CD4-positive, alpha-beta T cell treated with Interleukin-17A for 1 hour (primary cell): ENCODE measurements at regions not wholly inside any gene's neighbourhood (a gene's known extent, or its start where the extent isn't known, plus 50 kb on each side); places are given as distances from the start of the nearest gene placed in this dataset.
"Not testable (repeated sequence)": the region's sequence is repeated elsewhere in the genome, so short reads cannot be mapped to it uniquely, and the experiment has no call there.

Source experiments
- DNase-seq: peaks from one replicate; pipeline ENCODE4 v3.0.0-alpha.2; 2020

DNA sequence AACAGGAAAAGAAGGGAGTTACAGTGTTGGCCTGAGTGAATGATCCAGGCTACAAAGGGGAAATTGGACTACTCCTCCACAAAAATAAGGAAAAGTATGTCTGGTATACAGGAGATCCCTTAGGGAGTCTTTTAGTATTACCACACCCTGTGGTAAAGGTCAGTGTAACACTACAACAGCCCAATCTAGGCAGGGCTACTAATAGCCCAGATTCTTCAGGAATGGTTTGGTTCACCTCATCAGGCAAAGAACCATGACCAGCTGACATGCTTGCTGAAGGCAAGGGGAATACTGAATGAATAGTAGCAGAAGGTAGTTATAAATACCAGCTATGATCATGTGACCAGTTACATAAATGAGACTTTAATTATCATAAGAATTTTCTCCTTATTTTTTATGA is 372.6 kb upstream of the ATP11B start:
- no peak for DNase-seq

DNA sequence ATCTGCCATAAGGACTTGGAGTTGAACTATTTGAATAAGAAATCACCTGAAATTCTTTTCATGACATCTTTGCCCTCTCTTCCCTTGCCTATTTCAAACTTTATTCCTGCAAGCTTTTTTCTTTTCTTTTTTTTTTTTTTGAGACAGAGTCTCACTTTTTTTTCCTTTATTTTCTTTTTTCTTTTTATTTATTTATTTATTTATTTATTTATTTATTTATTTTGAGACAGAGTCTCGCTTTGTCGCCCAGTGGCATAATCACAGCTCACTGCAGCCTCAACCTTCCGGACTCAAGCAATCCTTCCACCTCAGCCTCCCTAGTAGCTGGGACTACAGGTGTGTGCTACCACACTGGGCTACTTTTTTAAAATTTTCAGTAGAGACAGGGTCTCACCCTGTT is 369.3 kb upstream of the ATP11B start:
- no peak for DNase-seq

DNA sequence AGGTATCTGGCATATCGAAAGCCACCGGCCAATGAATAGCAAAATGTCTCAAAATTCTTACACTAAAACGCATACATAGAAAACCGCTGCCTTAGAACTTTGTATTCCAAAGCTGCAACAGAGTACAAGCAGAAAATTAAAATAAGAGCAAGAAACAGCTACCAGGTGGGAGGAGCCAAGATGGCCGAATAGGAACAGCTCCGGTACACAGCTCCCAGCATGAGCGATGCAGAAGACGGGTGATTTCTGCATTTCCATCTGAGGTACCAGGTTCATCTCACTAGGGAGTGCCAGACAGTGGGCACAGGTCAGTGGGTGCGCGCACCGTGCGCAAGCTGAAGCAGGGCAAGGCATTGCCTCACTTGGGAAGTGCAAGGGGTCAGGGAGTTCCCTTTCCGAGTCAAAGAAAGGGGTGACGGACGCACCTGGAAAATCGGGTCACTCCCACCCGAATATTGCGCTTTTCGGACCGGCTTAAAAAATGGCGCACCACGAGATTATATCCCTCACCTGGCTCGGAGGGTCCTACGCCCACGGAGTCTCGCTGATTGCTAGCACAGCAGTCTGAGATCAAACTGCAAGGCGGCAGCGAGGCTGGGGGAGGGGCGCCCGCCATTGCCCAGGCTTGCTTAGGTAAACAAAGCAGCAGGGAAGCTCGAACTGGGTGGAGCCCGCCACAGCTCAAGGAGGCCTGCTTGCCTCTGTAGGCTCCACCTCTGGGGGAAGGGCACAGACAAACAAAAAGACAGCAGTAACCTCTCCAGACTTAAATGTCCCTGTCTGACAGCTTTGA is 367.2 kb upstream of the ATP11B start:
- DNase-seq: not testable (repeated sequence)

DNA sequence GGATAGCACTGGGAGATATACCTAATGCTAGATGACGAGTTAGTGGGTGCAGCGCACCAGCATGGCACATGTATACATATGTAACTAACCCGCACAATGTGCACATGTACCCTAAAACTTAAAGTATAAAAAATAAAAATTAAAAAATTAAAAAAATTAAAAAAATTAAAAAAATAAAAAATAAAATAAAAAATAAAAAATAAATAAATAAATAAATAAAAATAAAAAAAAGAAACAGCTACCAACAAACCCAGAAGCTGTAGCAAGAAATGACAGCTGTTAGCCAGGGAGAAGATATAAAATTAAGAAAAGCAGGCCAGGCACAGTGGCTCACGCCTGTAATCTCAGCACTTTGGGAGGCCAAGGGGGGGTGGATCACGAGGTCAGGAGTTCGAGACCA is 361.3 kb upstream of the ATP11B start:
- DNase-seq: not testable (repeated sequence)

GRCh38 chr3:182435860-182436259 is 357.4 kb upstream of the ATP11B start:
- no peak for DNase-seq

- no peak for DNase-seq
These were observed 356.8 kb upstream of the ATP11B start for GRCh38 chr3:182436547-182436946.

DNA sequence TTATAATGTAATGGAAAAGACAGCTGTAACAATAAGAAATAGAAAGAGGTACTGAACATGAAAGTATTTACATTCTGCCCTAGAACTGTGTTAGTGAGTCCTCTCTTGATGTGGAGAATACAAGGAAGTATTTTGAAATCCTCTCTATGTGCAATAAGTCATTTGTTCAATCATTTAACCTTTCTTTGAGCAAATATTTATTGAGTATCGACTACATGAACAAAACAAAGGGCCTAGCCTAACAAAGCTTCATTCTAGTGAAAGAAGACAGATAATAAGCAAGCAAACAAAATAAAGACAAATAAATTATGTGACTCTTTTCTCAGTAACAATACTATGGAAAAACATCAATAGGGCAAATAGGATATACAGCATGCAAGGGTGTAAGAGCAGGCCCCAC is 354.9 kb upstream of the ATP11B start:
- DNase-seq: no peak

DNA sequence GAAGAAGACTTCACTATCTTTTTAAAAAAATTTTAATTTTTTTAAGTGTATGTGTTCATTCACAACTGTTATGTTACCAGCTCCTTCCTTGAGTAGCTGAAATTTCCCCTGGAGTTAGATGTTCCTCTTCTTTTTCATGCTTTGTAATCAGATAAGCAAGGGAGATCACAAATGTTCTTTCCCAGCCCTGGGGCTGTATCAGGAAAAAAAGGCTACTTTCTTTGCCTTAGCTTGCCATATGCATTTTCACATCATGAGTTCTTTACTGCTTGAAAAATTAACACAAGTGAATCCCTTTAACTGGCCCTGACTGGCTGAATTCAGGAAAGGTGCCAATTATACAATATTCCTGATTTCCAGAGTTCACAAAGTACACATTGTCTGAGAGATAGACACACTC is 353.2 kb upstream of the ATP11B start:
- no peak for DNase-seq

DNA sequence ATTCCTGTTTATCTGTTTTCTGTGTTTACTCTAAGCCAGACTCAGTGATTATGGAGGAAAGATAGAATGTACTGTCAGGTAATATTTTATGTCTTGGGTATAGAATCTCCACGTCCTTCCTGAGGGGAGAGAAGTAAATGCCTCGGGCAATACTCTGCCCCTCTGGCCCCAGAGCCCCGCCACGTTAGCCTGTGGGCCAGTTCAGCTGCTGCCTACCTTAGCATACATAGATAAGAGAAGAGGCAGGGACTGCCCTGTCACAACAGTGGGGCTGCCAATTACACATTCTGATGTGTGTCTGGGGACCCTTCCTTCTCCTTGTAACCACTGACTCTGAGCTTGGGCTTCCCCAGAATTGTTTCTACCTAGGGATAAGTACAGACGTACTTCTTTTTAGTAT is 347.7 kb upstream of the ATP11B start:
- no peak for DNase-seq

GRCh38 chr3:182450942-182451787 is 342.1 kb upstream of the ATP11B start:
- no peak for DNase-seq

DNA sequence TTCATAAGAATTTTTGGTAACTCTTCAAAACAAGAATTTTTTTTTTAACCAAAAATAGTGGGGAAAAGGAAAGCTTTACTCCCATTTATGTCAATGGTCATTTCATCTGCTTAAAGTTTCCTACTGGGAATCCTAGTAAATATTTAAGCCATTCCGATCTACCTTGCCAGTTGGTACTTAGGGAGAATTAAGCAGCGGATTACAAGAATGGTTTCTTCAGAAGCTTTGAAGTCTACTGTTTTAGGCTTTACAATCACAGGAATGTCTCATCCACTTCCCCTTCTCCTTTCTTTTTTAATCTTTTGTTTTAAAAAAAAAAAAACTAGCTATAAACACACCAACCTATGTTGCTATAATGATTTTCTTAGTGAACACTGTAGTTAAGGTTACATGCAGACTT is 341.4 kb upstream of the ATP11B start:
- DNase-seq: no peak

GRCh38 chr3:182455011-182455410 is 338.3 kb upstream of the ATP11B start:
- DNase-seq: no peak

GRCh38 chr3:182460303-182460702 is 333.0 kb upstream of the ATP11B start:
- DNase-seq: no peak

DNA sequence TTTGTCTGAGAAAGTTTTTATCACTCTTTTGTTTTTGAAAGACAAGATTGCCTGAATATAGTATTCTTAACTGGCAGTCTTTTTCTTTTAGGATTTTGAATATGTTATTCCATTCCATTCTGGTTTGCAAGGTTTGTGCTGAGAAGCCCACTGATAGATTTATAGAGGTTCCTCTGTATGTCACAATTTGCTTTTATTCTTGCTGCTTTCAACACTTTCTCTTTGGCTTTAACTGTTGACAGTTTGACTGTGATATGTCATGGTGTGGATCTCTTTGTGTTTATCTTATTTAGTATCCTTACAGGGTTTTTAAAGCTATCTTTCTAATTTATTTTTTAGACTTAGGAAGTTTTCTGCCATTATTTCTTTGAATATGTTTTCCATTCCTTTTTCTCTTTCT is 331.2 kb upstream of the ATP11B start:
- DNase-seq: no peak

DNA sequence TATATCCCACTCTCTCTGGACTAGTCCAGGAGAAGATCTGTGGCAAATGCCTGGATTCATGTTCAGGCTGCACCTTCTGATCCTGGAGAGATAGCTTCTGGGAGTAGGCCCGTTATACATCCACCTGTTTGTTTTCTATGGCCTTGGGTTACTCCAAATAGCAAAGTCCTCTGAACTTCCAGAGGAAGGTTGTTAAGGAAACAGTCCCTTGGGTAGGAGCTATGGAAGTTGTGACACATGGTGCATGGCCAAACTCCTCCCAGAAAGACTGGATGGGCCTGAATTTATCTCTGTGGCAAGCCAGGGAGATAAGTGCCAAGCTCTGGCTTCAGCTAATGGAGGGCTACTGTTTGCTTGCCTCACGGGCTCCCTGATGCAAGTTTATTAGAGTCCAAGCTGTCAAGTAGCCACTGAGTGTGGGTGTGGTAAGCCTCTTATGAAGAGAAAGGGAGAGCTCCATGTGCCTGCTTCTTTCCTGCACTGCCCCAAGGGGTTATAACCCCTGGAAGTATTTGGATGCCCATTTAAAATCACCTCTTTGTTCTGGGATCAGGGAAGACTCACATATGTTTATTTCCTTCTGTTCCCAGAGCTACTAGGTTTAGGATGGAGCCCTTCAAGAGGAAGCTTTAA is 328.7 kb upstream of the ATP11B start:
- DNase-seq: no peak

DNA sequence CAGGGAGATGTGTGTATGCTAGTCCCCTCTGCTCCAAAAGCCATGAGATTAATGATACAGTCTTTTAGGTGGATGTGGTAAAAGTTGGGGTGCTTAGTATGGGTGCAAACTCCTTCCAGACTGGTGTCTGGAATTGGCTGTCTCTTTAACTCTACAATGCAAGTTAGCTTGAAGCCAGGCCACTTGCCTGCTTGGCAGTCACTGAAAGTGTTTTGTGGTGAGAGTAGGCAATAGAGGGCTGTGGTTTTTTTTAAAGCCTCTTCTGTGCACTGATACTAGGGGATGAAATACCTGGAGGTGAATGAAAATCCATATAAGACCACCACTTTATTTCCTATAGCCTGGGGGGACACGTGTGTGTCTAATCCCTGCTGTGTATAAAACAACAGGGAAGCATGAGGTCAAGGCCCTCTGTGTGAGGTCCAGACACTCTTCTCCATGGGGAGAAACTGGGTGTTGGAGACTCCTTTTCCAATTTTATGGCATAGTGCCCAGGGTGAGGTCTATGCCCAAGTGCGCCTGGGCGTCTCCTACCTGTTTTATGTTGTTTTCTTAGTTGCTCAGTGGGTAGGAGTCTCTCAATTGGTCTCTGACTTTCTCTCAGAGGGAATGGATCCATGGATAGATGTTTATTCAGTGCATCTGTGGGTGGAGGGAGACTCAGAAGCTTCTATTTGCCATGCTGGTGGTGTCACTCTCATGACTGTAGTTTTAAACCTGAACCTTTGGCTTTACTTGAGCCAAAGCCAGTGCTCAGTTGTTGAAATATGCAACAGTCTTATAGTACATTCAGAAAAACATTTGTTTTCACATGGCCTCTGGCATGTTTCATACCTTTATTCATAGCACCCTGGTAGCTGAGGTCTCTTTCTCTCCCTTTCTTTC is 327.8 kb upstream of the ATP11B start:
- no peak for DNase-seq

GRCh38 chr3:182469086-182469485 is 324.2 kb upstream of the ATP11B start:
- DNase-seq: no peak

- no peak for DNase-seq
These were observed 323.1 kb upstream of the ATP11B start for GRCh38 chr3:182470187-182470586.

- DNase-seq: no peak
These were observed 320.1 kb upstream of the ATP11B start for GRCh38 chr3:182473191-182473710.

- DNase-seq: no peak
These were observed 314.9 kb upstream of the ATP11B start for GRCh38 chr3:182478369-182478768.

DNA sequence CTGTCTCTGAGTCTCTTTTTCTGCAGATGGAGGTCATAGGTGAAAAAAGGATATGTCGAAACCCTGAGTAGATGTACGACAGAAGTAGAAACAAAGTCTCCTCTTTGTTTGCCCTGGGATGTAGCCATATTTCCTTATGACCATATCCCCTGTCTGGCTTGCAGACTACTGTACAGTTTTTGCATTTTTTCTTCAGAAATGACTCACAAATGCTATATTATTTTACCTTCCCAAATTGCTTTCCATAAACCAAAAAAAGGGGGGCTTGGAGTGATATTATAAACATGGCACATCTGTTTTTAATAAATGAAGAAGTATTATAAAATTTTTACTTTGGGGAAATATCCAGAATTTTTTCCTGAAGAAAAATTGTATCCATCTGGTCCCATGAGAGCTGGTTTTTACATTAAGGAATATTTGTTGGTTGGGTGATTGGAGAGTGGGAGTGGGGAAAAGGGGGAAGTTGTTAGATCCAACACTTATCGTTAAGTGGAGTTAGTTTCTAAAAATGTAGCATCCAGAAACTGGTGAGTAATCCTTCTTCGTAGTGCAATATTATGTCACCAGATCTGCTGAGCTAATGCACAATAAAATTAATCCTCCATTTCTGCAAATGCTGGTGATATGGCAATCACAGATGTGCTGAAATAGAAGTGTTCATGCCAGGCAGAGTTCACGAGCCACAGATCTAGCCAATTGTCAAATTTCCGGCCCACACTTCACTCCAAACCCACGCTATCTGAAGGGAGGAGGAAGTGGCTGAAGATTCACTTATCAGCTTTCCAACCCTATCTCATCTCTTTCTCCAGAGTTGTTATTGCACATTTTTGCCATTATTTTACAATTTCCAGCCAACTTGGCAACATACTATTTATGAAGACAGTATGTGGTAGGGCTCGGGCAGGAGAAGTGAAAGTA is 313.6 kb upstream of the ATP11B start:
- no peak for DNase-seq
